HL-60 (cell line): ENCODE measurements at regions not wholly inside any gene's neighbourhood (a gene's known extent, or its start where the extent isn't known, plus 50 kb on each side); places are given as distances from the start of the nearest gene placed in this dataset.

ENCODE experiments used
- CTCF ChIP-seq: IDR thresholded peaks from one replicate; pipeline ENCODE4 v1.5.1; 2011; ENCODE audit warnings: low read length, control low read depth, inconsistent platforms; ENCODE audit not compliant: insufficient read depth
- POLR2AphosphoS5 ChIP-seq: IDR thresholded peaks from 2 replicates; pipeline ENCODE4 v1.6.1; 2012; ENCODE audit warnings: low read depth

- TF ChIP-seq CTCF (no peak), POLR2AphosphoS5 (no peak)
These were observed 470.4 kb upstream of the ROBO1 start for GRCh38 chr3:80238152-80238551.
